Right lobe of liver (tissue), 6 donors: ENCODE measurements at regions not wholly inside any gene's neighbourhood (a gene's known extent, or its start where the extent isn't known, plus 50 kb on each side); places are given as distances from the start of the nearest gene placed in this dataset.

ENCODE experiments used
- ATAC-seq, 4 donors: fragments of 200-7000 bp; cut with Tn5 transposase; one replicate each; pipeline ENCODE4 v1.9.1; 2020; ENCODE audit warnings: mild to moderate bottlenecking in 4 of 4, moderate library complexity in 4 of 4
- DNase-seq, 3 donors: peaks; one replicate each; pipeline ENCODE4 v3.0.0-alpha.2; 2020
- H3K27ac ChIP-seq, 3 donors: fragments of 200-600 bp; one replicate each; pipeline ENCODE4 v1.8.0; 2022
- H3K27me3 ChIP-seq, 2 donors: fragments of 200-600 bp; one replicate each; pipeline ENCODE4 v1.8.0; 2022
- H3K36me3 ChIP-seq, 4 donors: fragments of 200-600 bp; sonication (generic) in 1 of 4; one replicate each; pipeline versions ENCODE4 v1.5.1 to v1.8.0; 2017 to 2022; ENCODE audit warnings: control low read depth in 1 of 4
- H3K4me1 ChIP-seq, 4 donors: fragments of 200-600 bp; sonication (generic) in 1 of 4; one replicate each; pipeline versions ENCODE4 v1.5.1 to v1.8.0; 2017 to 2022; ENCODE audit warnings: control low read depth in 1 of 4
- H3K4me3 ChIP-seq, 3 donors: fragments of 200-600 bp; one replicate each; pipeline ENCODE4 v1.8.0; 2022
- H3K9me3 ChIP-seq, 4 donors: fragments of 200-600 bp; sonication (generic) in 1 of 4; one replicate each; pipeline versions ENCODE4 v1.5.1 to v1.8.0; 2017 to 2022; ENCODE audit warnings: control low read depth in 1 of 4
- POLR2A ChIP-seq: fragments of 450-650 bp; IDR thresholded peaks from one replicate; pipeline ENCODE4 v1.6.1; 2017; ENCODE audit warnings: antibody characterized with exemption, mild to moderate bottlenecking
- WGBS: methylation state at CpG from one replicate; pipeline ENCODE4 v1.1.6; 2018; ENCODE audit warnings: low coverage, low lambda C conversion rate; ENCODE audit not compliant: insufficient coverage; ENCODE audit errors: missing lambda C conversion rate; 5-methylcytosine and 5-hydroxymethylcytosine counted together
- intact Hi-C, 2 donors: fragments of 100-400 bp; cut with DNase I; formaldehyde crosslinking; loops; one replicate each; pipeline versions ENCODE4 v1.11.2 to v1.14.1; 2022
- TF ChIP-seq, protein P1 (sequence below), 4 donors: fragments of 200-600 bp in 3 of 4; fragments of 450-650 bp in 1 of 4; IDR thresholded peaks; one replicate each; pipeline versions ENCODE4 v1.5.1 to v1.8.0; 2016 to 2022; ENCODE audit warnings: antibody characterized with exemption in 4 of 4, mild to moderate bottlenecking in 2 of 4
- donor health status: DM: no; HTN: yes; CAD: no.
- donor health status: DM: no; HTN: no; CAD: no.
- donor health status: DM: no; HTN: no; CAD: no.
- donor health status: DM: no; HTN: yes; CAD: no.
- donor health status: DM: no; HTN: yes; CAD: no.

DNA sequence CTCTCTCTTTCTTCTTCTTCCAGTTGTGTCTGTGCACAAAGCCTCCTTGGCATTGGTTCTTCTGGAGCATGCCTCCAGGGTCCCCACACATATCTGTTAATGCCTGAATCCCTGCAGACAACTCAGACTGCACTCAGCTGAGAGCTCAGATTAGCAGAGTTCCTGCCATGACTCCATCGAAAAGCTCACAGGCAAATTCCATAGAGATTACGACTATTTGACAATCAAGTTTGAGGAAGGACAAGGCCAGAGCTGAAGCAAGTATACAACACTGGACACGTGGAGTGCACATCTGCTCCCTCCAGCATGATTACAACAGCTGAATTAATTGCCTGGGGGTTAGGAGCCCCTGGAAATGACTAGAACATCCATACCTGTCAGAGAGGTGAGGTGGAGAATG, 190.7 kb downstream of the INSIG2 start:
- ATAC-seq (no peak), DNase-seq (no peak)
- H3K4me1 ChIP-seq, result no peaks in the 10 kb centered on the region
- 47% methylated on average over 3 of the region's 3 CpGs for WGBS
- intact Hi-C loops, result no loop called here
- H3K4me3 ChIP-seq, result no peak overlapping the region
- no peaks in the 10 kb centered on the region for H3K27me3 ChIP-seq
- TF ChIP-seq, protein P1, sequence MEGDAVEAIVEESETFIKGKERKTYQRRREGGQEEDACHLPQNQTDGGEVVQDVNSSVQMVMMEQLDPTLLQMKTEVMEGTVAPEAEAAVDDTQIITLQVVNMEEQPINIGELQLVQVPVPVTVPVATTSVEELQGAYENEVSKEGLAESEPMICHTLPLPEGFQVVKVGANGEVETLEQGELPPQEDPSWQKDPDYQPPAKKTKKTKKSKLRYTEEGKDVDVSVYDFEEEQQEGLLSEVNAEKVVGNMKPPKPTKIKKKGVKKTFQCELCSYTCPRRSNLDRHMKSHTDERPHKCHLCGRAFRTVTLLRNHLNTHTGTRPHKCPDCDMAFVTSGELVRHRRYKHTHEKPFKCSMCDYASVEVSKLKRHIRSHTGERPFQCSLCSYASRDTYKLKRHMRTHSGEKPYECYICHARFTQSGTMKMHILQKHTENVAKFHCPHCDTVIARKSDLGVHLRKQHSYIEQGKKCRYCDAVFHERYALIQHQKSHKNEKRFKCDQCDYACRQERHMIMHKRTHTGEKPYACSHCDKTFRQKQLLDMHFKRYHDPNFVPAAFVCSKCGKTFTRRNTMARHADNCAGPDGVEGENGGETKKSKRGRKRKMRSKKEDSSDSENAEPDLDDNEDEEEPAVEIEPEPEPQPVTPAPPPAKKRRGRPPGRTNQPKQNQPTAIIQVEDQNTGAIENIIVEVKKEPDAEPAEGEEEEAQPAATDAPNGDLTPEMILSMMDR (IDR thresholded peaks at IDR 0.05), result no peak
- no peak for TF ChIP-seq POLR2A
- H3K27ac ChIP-seq, result no peak overlapping the region
- no peaks in the 10 kb centered on the region for H3K9me3 ChIP-seq
- H3K36me3 ChIP-seq, result no peaks in the 10 kb centered on the region

DNA sequence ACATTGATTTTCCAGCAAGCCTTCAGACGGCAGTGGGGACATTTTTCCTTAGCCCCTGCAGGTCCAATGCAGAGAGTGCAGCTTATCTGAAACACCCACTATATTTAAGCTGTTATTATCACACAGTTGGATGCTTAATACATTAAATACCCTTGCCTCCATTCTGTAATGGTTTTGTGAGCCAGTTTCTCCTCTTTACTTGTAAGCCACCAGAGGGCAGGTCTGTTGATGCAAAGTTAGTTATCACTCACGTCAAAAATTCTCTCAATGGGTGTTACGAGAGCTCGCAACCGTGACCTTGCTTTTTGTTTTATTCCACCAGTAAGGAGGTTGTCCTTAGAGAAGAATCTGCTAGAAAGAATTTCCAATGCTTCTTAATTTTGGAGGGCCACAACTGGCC, 189.8 kb downstream of the INSIG2 start:
- H3K36me3 ChIP-seq, result no peaks in the 10 kb centered on the region
- H3K9me3 ChIP-seq, result no peaks in the 10 kb centered on the region
- H3K4me1 ChIP-seq, result no peaks in the 10 kb centered on the region
- WGBS, result 83% methylated on average over 5 of the region's 5 CpGs
- no peak for ATAC-seq
- no peak for TF ChIP-seq POLR2A
- TF ChIP-seq, protein P1 (IDR thresholded peaks at IDR 0.05), result peak in 1 of 4 donors; percentile 18
- no peak overlapping the region for H3K4me3 ChIP-seq
- H3K27ac ChIP-seq, result no peak overlapping the region
- no peaks in the 10 kb centered on the region for H3K27me3 ChIP-seq
- intact Hi-C loops, result no loop called here
- no peak for DNase-seq

DNA sequence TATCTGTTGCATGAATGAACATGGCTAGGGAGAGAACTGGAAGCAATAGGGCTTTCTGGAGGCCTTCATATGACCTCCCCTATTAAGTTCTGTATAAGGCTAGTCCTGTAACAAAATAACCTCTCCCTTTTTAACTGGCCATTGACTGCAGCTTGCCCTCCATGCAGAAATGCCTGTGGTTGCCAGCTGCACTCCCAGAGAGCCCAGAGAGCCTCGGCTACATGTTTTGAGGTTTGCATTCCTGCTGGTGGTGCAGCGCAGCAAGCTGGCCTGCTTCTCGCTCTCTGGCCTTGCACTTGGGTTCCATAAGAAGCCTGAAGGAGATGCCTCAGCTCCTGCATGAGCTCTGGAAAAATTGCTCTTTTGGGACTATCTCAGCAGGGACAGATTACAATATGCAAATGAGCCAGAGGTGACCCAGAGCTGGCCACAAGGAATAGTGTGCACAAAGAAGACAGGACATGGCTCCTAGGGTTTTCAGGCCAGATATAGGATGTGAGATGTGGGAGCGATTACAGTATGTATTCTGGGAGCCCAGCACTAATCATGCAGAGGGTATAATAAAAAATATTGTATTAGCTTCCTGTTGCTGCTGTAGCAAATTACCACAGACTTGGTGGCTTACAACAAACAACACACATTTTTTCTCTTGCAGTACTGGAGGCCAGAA, 186.7 kb downstream of the INSIG2 start:
- no peaks in the 10 kb centered on the region for H3K9me3 ChIP-seq
- DNase-seq, result no peak
- H3K4me3 ChIP-seq, result no peak overlapping the region
- H3K27me3 ChIP-seq, result no peaks in the 10 kb centered on the region
- WGBS, result 80% methylated on average over 4 of the region's 4 CpGs
- no peaks in the 10 kb centered on the region for H3K4me1 ChIP-seq
- no peaks in the 10 kb centered on the region for H3K36me3 ChIP-seq
- intact Hi-C loops, result no loop called here
- H3K27ac ChIP-seq, result no peak overlapping the region
- TF ChIP-seq POLR2A, result no peak
- no peak for ATAC-seq

DNA sequence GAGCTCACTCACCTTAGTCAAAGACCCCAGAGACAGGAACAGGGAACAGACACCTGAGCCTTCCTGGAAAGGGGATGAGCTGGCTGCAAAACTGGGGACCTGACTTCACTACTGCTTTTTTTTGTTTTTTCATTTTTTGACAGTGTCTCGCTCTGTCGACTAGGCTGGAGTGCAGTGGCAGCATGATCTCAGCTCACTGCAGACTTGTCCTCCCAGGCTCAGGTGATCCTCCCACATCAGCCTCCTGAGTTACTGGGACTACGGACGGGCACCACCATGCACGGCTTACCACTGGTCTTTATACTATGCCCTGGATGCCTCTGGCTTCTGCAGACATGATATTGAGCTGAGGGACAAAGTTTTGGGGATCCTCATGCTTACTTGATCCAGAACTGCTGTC, 184.1 kb downstream of the INSIG2 start:
- Histone ChIP-seq H3K27me3 (no peaks in the 10 kb centered on the region), H3K4me3 (no peak overlapping the region), H3K4me1 (no peaks in the 10 kb centered on the region), H3K36me3 (no peaks in the 10 kb centered on the region), H3K27ac (no peak overlapping the region), H3K9me3 (no peaks in the 10 kb centered on the region)
- no peak for DNase-seq
- no peak for ATAC-seq
- intact Hi-C loops, result no loop called here
- 40% methylated on average over 2 of the region's 5 CpGs for WGBS
- TF ChIP-seq POLR2A, result no peak
- TF ChIP-seq, protein P1 (IDR thresholded peaks at IDR 0.05), result no peak

DNA sequence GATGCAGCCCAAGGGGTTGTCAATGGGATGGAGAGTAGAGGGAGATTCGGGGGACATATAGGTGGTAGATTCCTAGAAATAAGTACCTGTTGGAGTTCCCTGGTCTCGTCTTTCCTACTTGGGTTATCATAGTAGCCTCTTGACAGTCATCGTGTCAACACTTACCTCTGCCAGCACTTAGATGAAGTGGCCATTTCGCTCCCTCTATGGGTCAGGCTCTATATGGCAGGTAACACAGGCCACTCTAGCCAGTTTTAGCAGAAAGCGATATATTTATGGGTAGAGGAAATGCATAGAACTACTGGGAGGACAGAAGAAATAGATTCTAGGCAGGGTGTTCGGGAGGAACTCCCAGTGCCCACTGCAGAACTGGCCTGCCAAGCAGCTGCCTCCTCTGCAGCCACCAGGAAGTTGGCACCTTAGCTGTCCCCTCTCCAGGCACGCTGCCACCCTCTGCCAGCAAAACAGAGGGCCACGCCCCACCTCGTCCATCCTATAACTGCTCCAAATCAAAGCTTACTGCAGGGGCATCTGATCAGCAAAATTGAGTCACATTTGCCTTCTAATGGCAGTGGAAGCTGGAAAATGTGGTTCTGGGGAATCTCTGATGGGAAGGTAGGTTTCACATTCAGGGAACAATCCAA, 181.3 kb downstream of the INSIG2 start:
- no peaks in the 10 kb centered on the region for H3K36me3 ChIP-seq
- no peak overlapping the region for H3K27ac ChIP-seq
- DNase-seq (peak in 1 of 3 donors; percentile 33), ATAC-seq (peak in 1 of 4 donors; percentile 60)
- intact Hi-C loops, result no loop called here
- H3K9me3 ChIP-seq, result no peaks in the 10 kb centered on the region
- no peaks in the 10 kb centered on the region for H3K27me3 ChIP-seq
- TF ChIP-seq, protein P1 (IDR thresholded peaks at IDR 0.05), result no peak
- no peak for TF ChIP-seq POLR2A
- H3K4me1 ChIP-seq, result no peaks in the 10 kb centered on the region
- no peak overlapping the region for H3K4me3 ChIP-seq
- 61% methylated on average over 7 of the region's 9 CpGs for WGBS
